Osteoblast (primary cell): ENCODE measurements at regions not wholly inside any gene's neighbourhood (a gene's known extent, or its start where the extent isn't known, plus 50 kb on each side); places are given as distances from the start of the nearest gene placed in this dataset.

Source experiments
- DNase-seq: peaks from one replicate; pipeline ENCODE4 v3.0.0; 2011; ENCODE audit warnings: low spot score, mixed read lengths; ENCODE audit not compliant: insufficient read length; ENCODE audit errors: missing footprints
- H2AFZ ChIP-seq: 2 replicates; pipeline ENCODE4 v1.6.0; 2011; ENCODE audit warnings: mild to moderate bottlenecking, low read length
- H3K27ac ChIP-seq: 2 replicates; pipeline ENCODE4 v1.5.1; 2011; ENCODE audit warnings: mild to moderate bottlenecking, low read depth, low read length, moderate library complexity
- H3K27me3 ChIP-seq: 2 replicates; pipeline ENCODE4 v1.6.0; 2012; ENCODE audit warnings: mild to moderate bottlenecking, control low read depth, inconsistent platforms, low read length, moderate library complexity; ENCODE audit not compliant: insufficient read depth
- H3K36me3 ChIP-seq: 2 replicates; pipeline ENCODE4 v1.5.1; 2011; ENCODE audit warnings: mild to moderate bottlenecking, low read length, control low read depth, moderate library complexity; ENCODE audit not compliant: insufficient read depth
- H3K4me1 ChIP-seq: 2 replicates; pipeline ENCODE4 v1.5.1; 2011; ENCODE audit warnings: mild to moderate bottlenecking, low read length, control low read depth, moderate library complexity; ENCODE audit not compliant: insufficient read depth
- H3K4me2 ChIP-seq: 2 replicates; pipeline ENCODE4 v1.6.0; 2011; ENCODE audit warnings: mild to moderate bottlenecking, low read length; ENCODE audit not compliant: insufficient read depth
- H3K4me3 ChIP-seq: fragments of 200-600 bp; sonication (generic); 3 replicates; pipeline ENCODE4 v1.5.1; 2012; ENCODE audit warnings: mild to moderate bottlenecking, low read length, inconsistent platforms; ENCODE audit not compliant: insufficient read depth
- H3K79me2 ChIP-seq: 2 replicates; pipeline ENCODE4 v1.6.0; 2012; ENCODE audit warnings: mild to moderate bottlenecking, low read length, control low read depth, inconsistent platforms; ENCODE audit not compliant: insufficient read depth
- H3K9me3 ChIP-seq: 2 replicates; pipeline ENCODE4 v1.5.1; 2011; ENCODE audit warnings: low read depth, low read length, control low read depth
- H4K20me1 ChIP-seq: 2 replicates; pipeline ENCODE4 v1.6.0; 2012; ENCODE audit warnings: mild to moderate bottlenecking, low read length, control low read depth; ENCODE audit not compliant: insufficient read depth
- TF ChIP-seq, protein P1 (sequence below): IDR thresholded peaks from 2 replicates; pipeline ENCODE4 v1.5.1; 2011; ENCODE audit warnings: mild to moderate bottlenecking, low read depth, low read length, moderate library complexity; ENCODE audit errors: extremely low read depth

DNA sequence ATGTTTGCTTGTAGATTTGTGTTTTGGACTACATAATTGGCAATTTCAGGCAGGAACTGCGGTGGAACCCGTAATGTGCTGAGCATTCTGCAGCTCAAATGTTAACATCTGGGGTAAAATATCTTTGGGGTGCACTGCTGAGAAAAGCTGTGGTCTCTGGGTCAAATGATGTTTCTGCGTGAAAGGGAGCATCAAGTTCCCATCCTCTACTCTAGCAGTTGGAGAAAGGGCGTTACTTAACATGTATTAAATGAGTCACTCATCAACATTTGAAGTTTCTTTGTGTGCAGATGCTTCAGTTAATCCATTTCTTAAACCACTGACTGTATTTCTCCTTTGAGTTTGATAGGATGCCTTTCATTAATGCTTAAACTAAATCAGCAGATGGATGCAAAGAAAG, 273.1 kb upstream of the PITRM1 start:
- no peak overlapping the region for H3K4me2 ChIP-seq
- DNase-seq, result no peak
- H3K36me3 ChIP-seq, result no peaks in the 10 kb centered on the region
- H3K9me3 ChIP-seq, result no peaks in the 10 kb centered on the region
- H4K20me1 ChIP-seq, result no peaks in the 10 kb centered on the region
- no peak overlapping the region for H3K4me3 ChIP-seq
- no peak overlapping the region for H3K27ac ChIP-seq
- H3K79me2 ChIP-seq, result no peaks in the 10 kb centered on the region
- TF ChIP-seq, protein P1, sequence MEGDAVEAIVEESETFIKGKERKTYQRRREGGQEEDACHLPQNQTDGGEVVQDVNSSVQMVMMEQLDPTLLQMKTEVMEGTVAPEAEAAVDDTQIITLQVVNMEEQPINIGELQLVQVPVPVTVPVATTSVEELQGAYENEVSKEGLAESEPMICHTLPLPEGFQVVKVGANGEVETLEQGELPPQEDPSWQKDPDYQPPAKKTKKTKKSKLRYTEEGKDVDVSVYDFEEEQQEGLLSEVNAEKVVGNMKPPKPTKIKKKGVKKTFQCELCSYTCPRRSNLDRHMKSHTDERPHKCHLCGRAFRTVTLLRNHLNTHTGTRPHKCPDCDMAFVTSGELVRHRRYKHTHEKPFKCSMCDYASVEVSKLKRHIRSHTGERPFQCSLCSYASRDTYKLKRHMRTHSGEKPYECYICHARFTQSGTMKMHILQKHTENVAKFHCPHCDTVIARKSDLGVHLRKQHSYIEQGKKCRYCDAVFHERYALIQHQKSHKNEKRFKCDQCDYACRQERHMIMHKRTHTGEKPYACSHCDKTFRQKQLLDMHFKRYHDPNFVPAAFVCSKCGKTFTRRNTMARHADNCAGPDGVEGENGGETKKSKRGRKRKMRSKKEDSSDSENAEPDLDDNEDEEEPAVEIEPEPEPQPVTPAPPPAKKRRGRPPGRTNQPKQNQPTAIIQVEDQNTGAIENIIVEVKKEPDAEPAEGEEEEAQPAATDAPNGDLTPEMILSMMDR, result no peak
- no peaks in the 10 kb centered on the region for H3K4me1 ChIP-seq
- H2AFZ ChIP-seq, result no peak overlapping the region
- no peaks in the 10 kb centered on the region for H3K27me3 ChIP-seq

DNA sequence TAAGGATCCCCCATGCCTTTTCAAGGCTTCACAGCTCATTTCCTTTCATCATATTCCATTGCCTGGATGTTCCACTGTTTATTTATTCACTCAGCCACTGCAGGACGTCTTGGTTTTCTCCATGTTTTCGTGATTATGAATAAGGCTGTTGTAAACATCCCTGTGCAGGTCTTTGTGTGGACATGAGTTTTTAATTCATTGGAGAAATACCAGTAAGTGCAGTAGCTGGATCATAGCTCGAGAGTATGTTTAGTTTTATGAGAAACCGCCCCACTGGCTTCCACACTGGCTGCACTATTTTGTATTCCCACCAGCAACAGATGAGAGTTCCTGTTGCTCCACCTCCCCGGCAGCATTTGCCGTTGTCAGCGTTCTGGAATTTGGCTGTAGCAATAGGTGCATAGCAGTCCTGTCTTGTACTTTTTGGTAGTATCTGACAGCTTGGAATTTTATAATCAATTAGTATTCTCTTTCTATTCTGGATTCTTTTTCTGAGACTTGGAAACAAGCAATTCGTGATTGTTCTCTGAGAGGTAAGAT, 269.9 kb upstream of the PITRM1 start:
- TF ChIP-seq, protein P1, result no peak
- no peaks in the 10 kb centered on the region for H3K27me3 ChIP-seq

DNA sequence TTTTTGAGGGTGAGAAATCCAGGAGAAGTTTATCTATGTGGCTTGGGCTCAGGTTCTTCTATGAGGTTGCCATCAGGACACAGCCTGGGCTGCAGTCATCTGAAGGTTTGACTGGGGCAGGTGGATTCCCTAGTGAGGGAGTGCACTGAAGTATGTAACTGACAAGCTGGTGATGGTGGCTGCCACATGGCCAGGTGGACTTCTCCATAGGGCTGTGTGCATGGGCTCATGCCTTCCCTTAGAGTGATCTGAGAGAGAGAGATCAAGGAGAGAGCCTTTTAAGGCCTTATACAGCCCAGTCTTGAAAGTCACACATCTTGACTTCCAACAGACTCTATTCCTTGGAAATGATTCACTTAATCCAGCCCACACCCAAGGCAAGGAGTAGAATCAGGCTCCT, 266.6 kb upstream of the PITRM1 start:
- no peak overlapping the region for H3K27ac ChIP-seq
- no peak overlapping the region for H3K4me3 ChIP-seq
- H3K4me2 ChIP-seq, result no peak overlapping the region
- no peaks in the 10 kb centered on the region for H4K20me1 ChIP-seq
- H2AFZ ChIP-seq, result no peak overlapping the region
- TF ChIP-seq, protein P1, result no peak
- no peaks in the 10 kb centered on the region for H3K27me3 ChIP-seq
- no peak for DNase-seq
- no peaks in the 10 kb centered on the region for H3K79me2 ChIP-seq
- no peaks in the 10 kb centered on the region for H3K4me1 ChIP-seq
- no peaks in the 10 kb centered on the region for H3K9me3 ChIP-seq
- no peaks in the 10 kb centered on the region for H3K36me3 ChIP-seq

More for the DNA sequence above, 269.9 kb upstream of the PITRM1 start:
- H3K36me3 ChIP-seq, result no peaks in the 10 kb centered on the region
- H3K9me3 ChIP-seq, result no peaks in the 10 kb centered on the region
- no peak overlapping the region for H3K4me2 ChIP-seq
- peak; percentile 9 for DNase-seq
- no peaks in the 10 kb centered on the region for H3K79me2 ChIP-seq
- H2AFZ ChIP-seq, result no peak overlapping the region
- H3K27ac ChIP-seq, result no peak overlapping the region
- no peaks in the 10 kb centered on the region for H4K20me1 ChIP-seq
- no peak overlapping the region for H3K4me3 ChIP-seq
- no peaks in the 10 kb centered on the region for H3K4me1 ChIP-seq

DNA sequence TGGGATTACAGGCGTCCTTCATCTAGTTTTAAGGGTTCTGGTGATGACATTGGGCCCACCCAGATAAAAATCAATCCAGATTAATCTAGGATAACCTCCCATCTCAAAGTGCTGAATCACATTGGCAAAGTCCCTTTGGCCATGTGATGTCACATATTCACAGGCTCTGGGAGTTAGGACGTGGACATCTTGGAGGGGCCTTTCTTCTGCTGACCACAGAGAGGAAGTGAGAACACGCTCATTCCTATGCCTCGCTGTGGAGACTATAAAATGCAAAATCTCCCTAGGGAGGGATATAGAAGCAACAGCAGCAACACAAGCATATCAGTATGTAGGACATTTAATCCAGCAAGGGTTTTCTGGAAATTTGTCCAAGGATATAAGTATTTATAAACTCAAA, 266.0 kb upstream of the PITRM1 start:
- Histone ChIP-seq H3K4me3 (no peak overlapping the region), H3K36me3 (no peaks in the 10 kb centered on the region), H3K4me2 (no peak overlapping the region), H3K79me2 (no peaks in the 10 kb centered on the region), H4K20me1 (no peaks in the 10 kb centered on the region), H2AFZ (no peak overlapping the region), H3K27me3 (no peaks in the 10 kb centered on the region), H3K4me1 (no peaks in the 10 kb centered on the region), H3K9me3 (no peaks in the 10 kb centered on the region), H3K27ac (no peak overlapping the region)
- TF ChIP-seq, protein P1, result no peak
- DNase-seq, result no peak
